Ovary (tissue), 3 donors: ENCODE measurements at regions not wholly inside any gene's neighbourhood (a gene's known extent, or its start where the extent isn't known, plus 50 kb on each side); places are given as distances from the start of the nearest gene placed in this dataset.

Experiments used
- POLR2A ChIP-seq: fragments of 450-650 bp; IDR thresholded peaks from one replicate; pipeline ENCODE4 v1.6.1; 2017; ENCODE audit warnings: antibody characterized with exemption, mild to moderate bottlenecking, moderate library complexity
- TF ChIP-seq, protein P1 (sequence below), 3 donors: fragments of 450-650 bp in 2 of 3; fragments of 200-600 bp in 1 of 3; IDR thresholded peaks; one replicate each; pipeline versions ENCODE4 v1.5.1 to v1.8.0; 2016 to 2022; ENCODE audit warnings: antibody characterized with exemption in 3 of 3, mild to moderate bottlenecking in 1 of 3
- donor health status: DM: no; HTN: no; CAD: no.

DNA sequence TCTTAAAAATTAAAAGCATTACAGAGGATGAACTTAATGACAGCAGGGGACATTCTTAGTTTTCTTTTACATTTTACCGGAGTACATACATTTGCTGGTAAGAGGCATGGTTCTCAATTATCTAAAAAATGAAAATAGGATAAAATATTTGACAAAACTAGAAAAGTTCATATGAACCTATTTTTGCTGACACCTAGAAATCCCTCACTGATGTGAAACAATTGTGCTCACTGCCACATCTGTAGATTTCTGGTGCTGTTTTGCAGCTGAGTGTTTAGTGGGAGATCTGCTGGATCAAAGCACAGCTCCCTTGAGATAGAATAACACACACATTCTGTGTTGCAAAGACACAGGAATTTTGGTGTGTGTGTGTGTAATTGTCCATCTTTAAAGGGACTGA lies 392.9 kb upstream of the B3GALT2 start:
- TF ChIP-seq, protein P1, sequence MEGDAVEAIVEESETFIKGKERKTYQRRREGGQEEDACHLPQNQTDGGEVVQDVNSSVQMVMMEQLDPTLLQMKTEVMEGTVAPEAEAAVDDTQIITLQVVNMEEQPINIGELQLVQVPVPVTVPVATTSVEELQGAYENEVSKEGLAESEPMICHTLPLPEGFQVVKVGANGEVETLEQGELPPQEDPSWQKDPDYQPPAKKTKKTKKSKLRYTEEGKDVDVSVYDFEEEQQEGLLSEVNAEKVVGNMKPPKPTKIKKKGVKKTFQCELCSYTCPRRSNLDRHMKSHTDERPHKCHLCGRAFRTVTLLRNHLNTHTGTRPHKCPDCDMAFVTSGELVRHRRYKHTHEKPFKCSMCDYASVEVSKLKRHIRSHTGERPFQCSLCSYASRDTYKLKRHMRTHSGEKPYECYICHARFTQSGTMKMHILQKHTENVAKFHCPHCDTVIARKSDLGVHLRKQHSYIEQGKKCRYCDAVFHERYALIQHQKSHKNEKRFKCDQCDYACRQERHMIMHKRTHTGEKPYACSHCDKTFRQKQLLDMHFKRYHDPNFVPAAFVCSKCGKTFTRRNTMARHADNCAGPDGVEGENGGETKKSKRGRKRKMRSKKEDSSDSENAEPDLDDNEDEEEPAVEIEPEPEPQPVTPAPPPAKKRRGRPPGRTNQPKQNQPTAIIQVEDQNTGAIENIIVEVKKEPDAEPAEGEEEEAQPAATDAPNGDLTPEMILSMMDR (IDR thresholded peaks at IDR 0.05) = no peak
- TF ChIP-seq POLR2A = no peak
